HL-60 (cell line): ENCODE measurements at regions not wholly inside any gene's neighbourhood (a gene's known extent, or its start where the extent isn't known, plus 50 kb on each side); places are given as distances from the start of the nearest gene placed in this dataset.

Experiments used
- DNase-seq, 2 experiments: peaks; one replicate each; pipeline ENCODE4 v3.0.0-alpha.2; 2010 to 2020; ENCODE audit warnings: low read depth in 1 of 2, low spot score in 1 of 2
- H3K27ac ChIP-seq: fragments of 250-450 bp; sonication (Bioruptor Pico); replicated peaks from 2 replicates; pipeline ENCODE4 v1.5.1; 2020; ENCODE audit warnings: mild to moderate bottlenecking, moderate library complexity
- H3K27me3 ChIP-seq: fragments of 250-450 bp; sonication (Bioruptor Pico); 2 replicates; pipeline ENCODE4 v1.5.1; 2021; ENCODE audit warnings: mild to moderate bottlenecking, moderate library complexity; ENCODE audit not compliant: insufficient read depth, poor library complexity, severe bottlenecking
- H3K4me3 ChIP-seq: replicated peaks from 2 replicates; pipeline ENCODE4 v1.5.1; 2011; ENCODE audit warnings: mild to moderate bottlenecking, control low read depth, low read length; ENCODE audit not compliant: insufficient read depth
- CTCF ChIP-seq: IDR thresholded peaks from one replicate; pipeline ENCODE4 v1.5.1; 2011; ENCODE audit warnings: low read length, control low read depth, inconsistent platforms; ENCODE audit not compliant: insufficient read depth
- GABPA ChIP-seq: IDR thresholded peaks from 2 replicates; pipeline ENCODE4 v1.6.1; 2012; ENCODE audit warnings: low read depth
- POLR2AphosphoS5 ChIP-seq: IDR thresholded peaks from 2 replicates; pipeline ENCODE4 v1.6.1; 2012; ENCODE audit warnings: low read depth
- REST ChIP-seq: IDR thresholded peaks from 2 replicates; pipeline ENCODE4 v1.6.1; 2012; ENCODE audit warnings: low read depth; ENCODE audit not compliant: insufficient replicate concordance
- SPI1 ChIP-seq: IDR thresholded peaks from 2 replicates; pipeline ENCODE4 v1.6.1; 2012; ENCODE audit warnings: low read depth, mild to moderate bottlenecking, borderline replicate concordance

GRCh38 chr11:33500332-33500731, 200.3 kb downstream of the C11orf91 start:
- no peak for DNase-seq
- TF ChIP-seq POLR2AphosphoS5 (no peak), REST (no peak), GABPA (no peak), CTCF (no peak), SPI1 (no peak)
- Histone ChIP-seq H3K4me3 (no peak overlapping the region), H3K27me3 (no peaks in the 10 kb centered on the region), H3K27ac (no peak overlapping the region)

- H3K4me3 ChIP-seq = no peak overlapping the region
- no peaks in the 10 kb centered on the region for H3K27me3 ChIP-seq
- no peak overlapping the region for H3K27ac ChIP-seq
- TF ChIP-seq POLR2AphosphoS5 (no peak), CTCF (no peak), REST (no peak), GABPA (no peak), SPI1 (no peak)
- no peak for DNase-seq
These were observed 208.0 kb downstream of the C11orf91 start for GRCh38 chr11:33492596-33492995.

- no peak for TF ChIP-seq REST
- TF ChIP-seq SPI1 = no peak
- TF ChIP-seq CTCF = no peak
- no peak for TF ChIP-seq POLR2AphosphoS5
These were observed 209.7 kb downstream of the C11orf91 start for GRCh38 chr11:33490842-33491370.

More at GRCh38 chr11:33490842-33491370, 209.7 kb downstream of the C11orf91 start:
- no peak overlapping the region for H3K27ac ChIP-seq
- DNase-seq = no peak
- no peaks in the 10 kb centered on the region for H3K27me3 ChIP-seq
- H3K4me3 ChIP-seq = no peak overlapping the region
